NCI-H226 (cell line): ENCODE measurements at regions not wholly inside any gene's neighbourhood (a gene's known extent, or its start where the extent isn't known, plus 50 kb on each side); places are given as distances from the start of the nearest gene placed in this dataset.
A peak's percentile ranks its signal among the peaks of the same experiment; 100 is the strongest.

ENCODE experiments used
- DNase-seq: peaks from one replicate; pipeline ENCODE4 v3.0.0-alpha.2; 2015

DNA sequence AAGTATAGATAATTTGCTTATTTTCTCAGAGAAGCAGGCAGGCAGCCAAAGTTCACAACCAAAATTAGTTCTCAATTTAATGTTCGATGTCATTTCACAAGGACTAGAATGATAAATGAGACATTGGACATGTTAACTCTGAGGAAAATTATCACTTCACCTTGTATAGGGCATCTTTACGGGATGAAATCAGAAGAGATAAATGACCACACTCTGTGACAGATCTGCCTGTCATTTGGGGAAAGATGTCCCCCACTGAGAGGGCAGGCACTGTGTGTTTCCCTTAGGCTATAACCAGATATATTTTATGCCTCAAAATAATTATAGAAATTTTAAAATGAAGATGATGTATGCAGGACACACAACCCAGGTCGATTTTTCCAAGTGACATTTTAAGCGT, 642.9 kb downstream of the BRINP3 start:
- DNase-seq = no peak

DNA sequence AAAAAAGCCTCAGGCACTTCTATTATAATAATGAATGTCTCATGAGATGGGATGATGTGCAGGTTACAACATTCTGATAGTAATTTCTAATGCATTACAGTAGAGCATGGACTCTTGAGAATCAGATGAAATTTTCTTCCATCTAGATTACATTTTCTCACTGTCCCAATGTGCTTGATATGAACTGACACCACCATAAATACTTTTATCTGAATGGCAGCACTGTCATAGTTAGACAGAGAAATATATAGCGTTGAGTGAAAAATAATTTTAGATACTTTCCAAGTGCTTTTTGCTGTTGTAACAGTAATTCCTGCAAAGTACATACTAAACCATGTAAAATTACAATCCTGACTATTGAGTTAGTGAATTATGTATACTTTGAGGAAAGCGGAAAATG, 630.1 kb downstream of the BRINP3 start:
- DNase-seq = no peak

DNA sequence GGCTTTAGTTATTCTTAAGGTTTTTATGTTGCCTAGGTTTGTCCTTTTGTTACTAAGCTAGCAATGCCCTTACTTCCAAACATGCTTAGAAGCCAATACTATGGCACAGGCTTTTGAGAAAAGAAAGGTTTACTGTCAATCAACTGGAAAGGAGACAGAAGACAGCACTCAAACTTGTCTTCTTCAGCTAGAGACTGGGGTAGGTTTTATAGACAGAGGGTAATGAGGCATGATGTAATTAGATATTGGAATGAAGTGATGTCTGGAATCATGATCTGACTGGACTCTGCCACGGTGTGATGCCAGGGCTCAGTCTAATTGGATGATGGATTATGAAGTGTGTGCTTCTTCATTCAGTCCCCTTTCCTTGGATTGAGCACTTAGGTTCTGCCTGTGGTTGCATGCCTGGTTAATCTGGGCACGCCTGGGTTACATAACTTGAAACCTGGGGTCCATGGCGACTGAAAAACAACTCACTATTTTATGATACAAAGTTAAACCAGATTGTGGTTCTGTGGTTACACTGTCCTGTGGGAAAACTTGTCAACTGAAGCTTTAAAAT, 625.8 kb downstream of the BRINP3 start:
- peak; percentile 23 for DNase-seq

DNA sequence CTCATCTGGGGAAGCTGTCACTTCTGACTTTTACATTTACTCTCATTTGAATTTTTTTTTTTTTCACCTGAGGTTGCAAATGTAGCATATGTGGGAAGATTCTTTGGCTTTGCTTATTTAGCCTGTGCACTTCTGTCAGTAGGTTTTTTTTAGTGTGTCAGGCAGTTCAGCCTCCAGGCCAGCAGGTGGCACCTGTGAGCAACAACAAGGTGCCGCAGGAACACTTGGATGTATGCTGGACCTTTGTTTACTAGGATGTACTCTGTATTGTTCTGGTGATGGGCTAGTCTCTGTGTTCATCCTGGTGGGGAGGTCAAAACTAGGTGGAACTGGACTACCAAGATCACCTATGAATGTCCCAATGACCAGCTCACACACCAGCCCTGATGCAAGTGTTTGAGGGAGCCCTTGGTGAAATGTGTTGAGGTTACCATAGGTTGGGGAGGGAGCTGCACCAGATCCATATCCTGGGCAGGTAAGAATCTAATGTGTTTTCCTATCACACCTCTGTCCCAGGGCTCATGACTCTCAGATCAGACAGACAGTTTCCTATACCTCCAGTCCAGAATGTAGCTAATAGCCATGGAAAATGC, 618.2 kb downstream of the BRINP3 start:
- DNase-seq = no peak

DNA sequence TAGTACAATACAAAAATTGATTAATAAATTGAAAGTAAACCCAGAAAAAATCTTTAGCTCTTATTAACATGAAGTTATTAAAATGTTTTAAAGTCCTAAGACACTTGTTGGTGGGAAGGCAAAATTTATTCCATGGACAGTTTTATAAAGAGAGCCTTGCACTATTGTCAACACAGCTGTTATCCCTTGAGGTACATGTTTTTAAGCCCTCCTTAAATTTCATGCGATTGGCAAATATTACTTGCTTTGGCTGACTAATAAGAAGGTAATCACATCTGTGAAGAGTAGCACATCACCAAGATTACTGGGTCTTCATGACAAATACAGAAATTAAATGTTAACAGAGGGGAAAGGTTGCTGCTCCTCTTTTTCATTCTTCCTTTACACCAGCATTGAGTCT, 611.1 kb downstream of the BRINP3 start:
- DNase-seq = no peak

DNA sequence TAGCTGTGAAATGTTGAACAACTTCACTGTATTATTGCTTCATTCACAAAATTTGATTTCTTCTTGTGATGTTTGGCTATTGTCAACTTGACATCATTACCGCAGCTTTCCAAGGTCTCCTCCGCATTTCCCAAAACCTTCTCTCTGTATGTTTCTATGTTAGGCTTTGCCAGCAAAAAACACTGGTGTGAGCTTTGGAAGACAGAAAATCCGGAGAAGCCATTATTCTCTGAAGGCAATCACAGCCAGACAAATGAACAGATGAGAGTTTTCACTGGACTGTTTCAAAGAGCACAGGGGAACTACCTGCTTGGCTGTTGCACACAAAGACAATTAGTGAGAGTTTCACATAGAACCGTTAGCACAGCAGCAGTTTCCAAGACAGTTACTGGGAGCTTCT, 609.6 kb downstream of the BRINP3 start:
- DNase-seq = no peak

DNA sequence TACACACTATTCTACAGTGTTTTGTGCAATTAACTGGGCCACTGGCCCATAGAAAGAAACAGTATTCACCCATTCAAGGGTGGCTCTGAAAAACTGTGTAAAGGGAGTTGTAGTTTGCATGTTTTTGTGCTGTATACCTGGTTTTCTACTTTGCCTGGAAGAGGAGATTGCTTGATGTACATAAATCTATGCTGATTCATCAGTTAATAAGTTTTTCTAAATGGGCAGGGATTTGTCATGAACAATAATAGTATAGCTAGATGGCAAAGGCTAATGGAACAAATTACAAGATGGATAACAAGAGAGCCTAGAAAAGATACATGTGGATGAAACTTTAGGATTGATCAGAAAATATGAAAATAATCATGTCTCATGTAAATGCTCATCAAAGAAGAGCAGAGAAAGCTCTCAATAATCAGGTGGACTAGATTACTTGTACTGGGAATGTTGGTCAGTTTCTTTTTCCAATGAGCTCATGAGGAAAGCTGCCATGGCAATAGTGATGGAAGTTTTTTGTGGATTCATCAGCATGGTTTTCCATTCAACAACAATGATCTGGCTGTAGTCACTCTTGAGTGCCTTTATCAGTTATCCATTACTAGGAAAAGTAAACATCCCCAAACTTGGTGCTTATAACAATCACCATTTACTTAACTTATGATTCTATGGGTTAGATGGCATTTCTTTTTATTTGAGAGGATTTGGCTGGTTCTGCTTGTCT, 602.8 kb downstream of the BRINP3 start:
- no peak for DNase-seq

DNA sequence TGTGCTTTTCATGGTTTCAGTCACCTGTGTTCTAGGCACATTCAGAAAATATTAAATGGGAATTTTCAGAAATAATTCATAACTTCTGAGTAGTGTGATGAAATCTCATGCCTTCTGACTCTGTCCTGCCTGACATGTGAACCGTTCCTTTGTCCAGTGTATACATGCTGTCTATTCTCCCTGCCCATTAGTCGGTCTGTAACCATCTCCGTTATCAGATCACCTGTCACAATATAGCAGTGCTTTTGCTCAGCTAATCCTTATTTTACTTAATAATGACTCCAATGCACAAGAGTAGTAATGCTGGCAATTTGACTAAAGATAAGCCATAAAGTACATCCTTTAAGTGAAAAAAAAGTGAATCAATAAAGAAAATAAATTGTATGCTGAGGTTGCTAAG, 597.5 kb downstream of the BRINP3 start:
- no peak for DNase-seq

DNA sequence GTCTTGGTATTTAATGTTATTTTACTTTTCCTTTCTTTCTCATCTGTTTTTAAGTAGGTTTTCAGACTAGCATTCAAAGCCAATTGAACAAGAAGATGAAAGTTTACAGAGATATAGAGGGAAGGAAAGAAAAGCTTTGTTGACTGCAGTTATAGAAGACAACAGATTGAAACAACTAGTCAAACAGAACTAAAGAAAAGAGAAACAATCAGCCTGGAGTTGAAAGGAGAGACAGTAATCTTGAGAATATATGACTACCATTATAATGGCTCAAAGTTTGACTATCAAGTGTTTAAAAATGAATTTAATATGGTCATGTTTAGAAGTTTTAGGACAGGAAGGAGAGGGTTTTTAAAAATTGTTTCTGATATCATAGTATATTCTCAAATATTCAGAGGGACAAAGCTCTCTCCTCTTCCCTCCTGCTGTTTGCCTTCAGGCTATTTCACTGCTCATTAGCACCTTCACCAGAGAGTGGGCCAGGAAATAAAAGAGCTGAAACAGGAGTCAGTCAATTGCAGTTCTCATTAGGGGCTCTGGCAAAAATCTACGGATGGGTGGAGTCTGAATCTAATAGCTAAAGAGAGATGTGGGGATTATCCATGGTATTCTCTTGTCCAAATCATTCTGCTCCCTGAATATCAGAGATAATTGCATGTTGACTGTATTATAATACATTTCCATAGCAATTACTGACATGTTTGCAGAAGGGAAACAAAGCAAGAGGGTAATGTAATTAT, 577.8 kb downstream of the BRINP3 start:
- DNase-seq = no peak

DNA sequence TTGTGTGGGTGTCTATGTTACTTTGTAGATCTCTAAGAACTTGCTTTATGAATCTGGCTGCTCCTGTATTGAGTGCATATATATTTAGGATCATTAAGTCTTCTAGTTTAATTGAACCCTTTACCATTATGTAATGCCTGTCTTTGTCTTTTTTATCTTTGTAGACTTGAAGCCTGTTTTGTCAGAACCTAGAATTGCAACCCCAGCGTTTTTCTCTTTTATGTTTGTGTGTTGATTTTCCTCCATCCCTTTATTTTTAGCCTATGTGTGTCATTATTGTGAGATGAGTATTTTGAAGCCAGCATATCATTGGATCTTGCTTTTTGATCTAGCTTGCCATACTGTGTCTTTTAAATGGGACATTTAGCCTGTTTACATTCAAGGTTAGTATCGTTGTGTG, 573.2 kb downstream of the BRINP3 start:
- DNase-seq = no peak

DNA sequence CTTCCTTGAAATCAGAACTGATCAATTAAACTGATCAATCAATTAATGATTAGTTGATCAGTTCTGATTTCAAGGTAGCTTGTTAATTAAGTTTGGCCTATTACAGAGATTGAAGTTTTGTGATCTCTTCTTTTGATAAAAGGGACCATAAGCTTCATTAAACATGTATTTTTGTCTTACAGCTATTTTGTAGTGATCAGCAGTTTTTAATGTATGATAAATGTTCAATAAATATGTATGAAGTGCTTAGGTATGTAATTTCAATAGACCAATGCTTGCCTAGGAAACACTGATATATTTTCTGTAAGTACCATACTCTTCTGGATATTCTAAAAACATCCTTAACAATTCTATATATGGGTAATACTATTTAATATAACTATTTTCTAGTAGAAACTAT, 569.6 kb downstream of the BRINP3 start:
- DNase-seq = no peak

DNA sequence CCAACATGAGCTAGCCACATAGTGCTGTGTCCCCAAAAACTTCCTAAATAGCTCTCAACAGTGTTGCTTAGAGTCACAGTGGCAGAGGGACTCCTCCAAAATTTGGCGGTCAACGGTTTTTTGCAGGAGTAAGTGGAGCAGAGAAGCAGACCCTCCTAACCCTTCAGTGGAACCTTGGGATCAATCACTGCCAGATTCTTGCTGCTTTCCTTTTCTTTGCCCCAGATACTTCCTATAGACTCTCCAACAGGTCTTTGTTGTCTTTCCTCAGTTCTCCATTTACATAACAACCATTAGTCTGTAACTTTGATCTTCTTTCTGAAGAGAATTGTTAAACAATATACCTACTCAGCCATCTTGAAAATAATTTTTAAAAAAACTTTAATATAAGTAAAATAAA, 556.1 kb downstream of the BRINP3 start:
- DNase-seq = no peak

DNA sequence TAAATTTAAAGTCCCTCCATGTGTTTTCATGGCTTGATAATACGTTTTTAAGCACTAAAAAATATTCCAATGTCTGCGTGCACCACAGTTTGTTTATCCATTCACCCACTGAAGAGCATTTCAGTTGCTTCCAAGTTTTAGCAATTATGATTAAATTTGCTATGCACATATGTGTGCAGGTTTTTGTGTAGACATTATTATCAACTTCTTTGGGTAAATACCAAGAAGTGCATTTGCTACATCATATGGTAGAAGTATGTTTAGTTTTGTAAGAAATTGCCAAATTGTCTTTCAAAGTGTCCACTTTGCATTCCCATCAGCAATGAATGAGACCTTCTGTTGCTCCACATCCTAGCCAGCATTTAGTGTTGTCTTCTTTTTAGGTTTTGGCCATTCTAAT, 550.0 kb downstream of the BRINP3 start:
- DNase-seq = no peak

DNA sequence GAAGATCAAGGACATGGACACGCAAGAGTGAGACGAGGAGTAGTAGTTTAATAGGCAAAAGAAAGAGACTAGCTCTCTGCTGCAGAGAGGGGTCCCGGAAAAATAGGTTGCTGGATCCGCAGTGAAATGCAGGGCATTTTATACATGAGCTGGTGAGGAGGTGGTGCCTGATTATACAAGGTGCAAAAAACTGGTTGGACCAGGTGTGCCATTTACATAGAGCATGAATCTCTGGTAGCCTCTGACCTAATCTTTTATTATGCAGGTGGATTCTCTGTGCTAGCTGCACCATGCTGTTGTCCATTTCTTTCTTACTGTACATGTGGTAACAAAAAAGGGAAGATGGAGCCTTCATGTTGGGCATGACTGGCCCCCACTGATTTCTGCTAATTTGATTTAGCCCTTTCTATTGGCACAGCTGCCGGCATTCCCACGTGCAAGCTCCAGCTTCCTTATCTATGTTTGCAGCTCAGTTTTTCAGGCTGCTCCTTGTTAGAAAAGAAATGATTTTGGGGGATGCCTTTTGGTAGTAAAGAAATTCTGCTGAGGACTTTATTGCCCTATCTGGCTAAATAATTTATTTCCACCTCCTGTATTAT, 548.1 kb downstream of the BRINP3 start:
- DNase-seq = no peak

DNA sequence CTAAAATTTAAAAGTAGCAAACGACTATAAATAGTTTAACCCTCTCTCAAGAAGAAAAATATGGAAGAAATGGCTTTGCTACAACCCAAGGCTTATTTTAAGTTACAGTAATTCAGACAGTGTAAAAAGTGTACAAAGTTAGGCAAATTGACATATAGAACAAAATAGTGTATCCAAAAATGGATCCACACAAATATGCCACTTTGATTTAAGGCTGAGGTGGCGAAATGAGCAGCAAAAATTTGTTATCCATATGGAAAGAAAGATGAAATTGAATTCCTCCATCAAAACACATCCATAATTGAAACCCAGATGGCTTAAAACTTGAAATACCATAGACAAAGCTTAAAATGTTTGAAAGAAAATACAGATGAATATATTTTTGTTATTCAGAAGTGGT, 540.8 kb downstream of the BRINP3 start:
- DNase-seq = no peak

DNA sequence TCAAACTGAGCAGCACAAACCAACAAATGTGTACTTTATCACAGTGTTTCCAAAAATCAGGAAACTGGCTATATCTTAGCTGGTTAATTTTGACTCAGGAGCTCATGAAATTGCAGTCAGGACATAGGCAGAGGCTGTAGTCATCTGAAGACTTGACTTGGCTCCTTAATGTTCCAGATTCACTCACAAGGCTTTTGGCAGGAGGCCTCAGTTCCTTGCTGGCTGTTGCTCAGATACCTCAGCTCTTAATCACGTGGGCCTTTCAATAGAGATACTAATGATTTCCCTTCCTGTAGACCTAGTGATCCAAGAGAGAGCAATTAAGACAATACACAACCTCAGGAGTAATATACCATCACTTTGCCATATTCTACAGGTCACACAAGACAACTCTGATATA, 537.7 kb downstream of the BRINP3 start:
- DNase-seq = peak; percentile 60

DNA sequence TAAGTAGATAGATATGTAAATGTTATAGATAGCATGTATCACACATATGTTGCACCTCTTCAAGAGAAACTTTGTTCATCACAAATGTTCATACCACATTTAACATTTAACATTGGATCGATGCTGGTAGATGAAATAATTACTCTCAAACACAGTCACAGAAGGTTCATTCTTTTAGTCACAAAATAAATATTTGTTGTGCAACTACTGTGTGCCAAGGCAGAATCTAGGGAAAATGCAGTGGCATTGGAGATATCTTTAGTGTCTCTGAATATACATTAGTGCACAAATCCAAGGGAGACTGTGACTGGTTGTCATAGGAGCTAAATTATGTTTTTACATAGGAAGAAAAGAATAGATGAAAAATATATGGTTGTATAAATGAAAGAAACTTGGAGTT, 535.7 kb downstream of the BRINP3 start:
- no peak for DNase-seq

DNA sequence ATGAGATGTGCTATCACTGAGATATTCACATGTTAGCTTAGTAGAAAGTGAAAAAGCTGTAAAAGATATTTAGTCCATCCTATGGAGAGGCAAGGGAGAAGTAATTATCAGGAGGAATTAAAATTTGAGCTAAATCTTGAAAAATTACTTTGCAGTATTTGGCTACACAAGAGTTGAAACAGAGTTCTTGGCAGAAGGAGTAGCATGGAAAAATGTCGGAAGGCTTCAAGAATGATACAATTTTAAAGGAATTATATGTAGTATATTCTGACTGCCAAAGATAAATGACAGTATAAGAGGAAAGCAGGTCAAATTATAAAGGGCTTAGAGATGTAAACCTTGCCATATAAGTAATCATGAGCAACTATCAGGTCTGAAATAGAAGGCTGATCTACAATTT, 518.9 kb downstream of the BRINP3 start:
- no peak for DNase-seq

DNA sequence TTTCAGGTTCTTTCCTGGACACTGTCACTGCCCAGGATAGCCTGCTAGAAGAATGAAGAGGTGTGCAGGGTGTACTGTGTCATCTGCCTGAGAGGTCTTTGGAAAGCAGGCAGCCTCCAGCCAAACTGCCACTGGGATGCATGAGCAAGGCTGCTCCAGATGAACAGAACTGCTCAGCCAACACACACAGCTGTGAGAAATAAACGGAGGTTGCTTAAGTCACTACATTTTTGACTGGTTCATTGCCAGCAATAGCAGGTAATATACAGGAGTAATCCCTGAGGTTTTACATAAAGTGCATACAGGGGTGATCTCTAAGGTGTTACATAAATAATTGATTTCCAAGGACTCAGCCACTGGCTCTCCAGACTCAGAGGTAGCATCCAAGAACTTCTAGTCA, 516.9 kb downstream of the BRINP3 start:
- no peak for DNase-seq

DNA sequence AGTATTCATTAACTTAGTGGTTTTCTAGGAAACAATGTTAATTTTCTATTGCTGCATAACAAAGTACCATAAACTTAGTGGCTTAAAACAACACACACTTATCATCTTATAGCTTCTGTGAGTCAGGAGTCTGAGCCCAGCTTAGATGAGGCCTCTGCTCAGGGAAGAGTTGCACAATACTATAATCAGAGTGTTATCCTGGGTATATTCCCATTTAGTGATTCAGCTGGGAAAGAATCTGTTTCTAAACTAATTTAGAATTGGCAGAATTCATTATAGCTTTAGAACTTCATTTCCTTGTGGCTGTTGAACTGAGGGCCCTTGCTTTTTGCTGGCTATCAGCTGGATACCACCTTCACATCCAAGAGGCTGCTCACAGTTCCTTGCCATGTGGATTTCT, 515.5 kb downstream of the BRINP3 start:
- peak; percentile 86 for DNase-seq

DNA sequence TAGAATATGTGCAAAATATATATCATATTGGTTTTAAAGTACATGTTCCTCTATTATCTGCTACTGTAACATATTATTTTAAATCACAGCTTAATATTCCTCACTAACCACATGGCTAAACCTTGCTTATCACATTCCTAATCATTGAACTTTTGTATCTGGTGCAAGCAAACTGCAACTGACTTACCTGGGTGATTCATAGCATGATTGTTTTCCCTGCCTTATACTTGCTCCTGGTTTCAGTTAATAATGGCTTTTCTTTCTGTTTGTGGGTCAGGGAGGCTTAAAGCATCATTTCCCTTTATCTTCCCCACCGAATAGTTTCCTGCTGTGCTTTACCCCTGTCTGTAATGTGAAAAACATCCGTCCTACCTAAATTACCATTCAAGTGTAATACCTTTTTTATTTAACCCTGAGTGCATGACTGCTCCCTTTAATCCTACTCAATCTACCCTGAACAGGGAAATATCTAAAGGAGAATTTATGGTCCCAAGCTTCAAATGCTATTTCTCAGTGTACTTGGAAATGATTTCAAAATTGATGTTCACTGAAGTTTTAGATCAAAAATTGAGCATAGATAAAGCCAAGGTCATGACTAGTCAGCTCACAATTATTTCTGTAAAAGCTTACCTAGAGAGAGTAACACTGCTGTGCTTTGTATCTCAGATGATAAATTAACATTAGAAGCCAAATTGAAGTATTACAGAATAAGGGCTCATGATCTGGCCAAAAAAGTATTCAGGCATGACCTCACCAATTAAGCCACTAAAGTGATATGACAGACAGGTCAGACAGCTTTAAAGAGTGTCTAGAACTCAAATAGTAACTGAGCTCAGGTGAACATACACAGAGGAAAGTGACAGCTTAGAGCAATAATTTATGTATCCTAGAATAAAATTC, 507.1 kb downstream of the BRINP3 start:
- DNase-seq = no peak

DNA sequence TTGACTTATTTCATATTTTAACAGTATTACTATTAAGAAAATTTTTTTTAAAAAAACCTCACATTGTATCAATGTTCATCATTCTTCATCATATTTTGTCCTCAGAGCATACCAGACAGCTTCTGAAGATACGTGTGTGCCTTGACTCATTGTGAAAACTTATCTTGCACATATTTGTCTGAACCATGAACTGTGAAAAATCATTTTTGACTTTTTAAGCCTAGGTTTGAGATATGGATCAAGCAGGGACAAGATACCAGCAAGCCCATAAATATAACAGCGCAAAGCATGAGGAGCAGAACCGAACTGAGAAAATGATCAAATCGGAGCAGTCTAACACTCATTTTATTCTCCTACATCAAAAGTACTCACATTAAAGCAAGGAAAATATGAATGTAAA, 506.0 kb downstream of the BRINP3 start:
- DNase-seq = no peak

DNA sequence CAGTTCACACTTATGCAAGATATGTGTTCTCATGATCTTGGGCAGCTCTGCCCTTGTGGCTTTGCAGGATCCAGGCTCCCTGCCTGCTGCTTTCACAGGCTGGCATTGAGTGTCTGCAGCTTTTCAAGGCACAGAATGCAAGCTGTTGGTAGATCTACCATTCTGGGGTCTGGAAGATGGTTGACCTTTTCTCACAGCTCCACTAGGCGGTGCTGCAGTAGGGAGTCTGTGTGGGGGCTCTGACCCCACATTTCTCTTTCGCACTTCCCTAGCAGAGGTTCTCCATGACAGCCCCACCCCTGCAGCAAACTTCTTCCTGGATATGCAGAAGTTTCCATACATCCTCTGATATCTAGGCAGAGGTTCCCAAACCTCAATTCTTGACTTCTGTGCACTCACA, 500.5 kb downstream of the BRINP3 start:
- DNase-seq = no peak
